ENCODE measurements at regions not wholly inside any gene's neighbourhood (a gene's known extent, or its start where the extent isn't known, plus 50 kb on each side); places are given as distances from the start of the nearest gene placed in this dataset.
"Not testable (repeated sequence)": the region's sequence is repeated elsewhere in the genome, so short reads cannot be mapped to it uniquely, and the experiment has no call there.

DNA sequence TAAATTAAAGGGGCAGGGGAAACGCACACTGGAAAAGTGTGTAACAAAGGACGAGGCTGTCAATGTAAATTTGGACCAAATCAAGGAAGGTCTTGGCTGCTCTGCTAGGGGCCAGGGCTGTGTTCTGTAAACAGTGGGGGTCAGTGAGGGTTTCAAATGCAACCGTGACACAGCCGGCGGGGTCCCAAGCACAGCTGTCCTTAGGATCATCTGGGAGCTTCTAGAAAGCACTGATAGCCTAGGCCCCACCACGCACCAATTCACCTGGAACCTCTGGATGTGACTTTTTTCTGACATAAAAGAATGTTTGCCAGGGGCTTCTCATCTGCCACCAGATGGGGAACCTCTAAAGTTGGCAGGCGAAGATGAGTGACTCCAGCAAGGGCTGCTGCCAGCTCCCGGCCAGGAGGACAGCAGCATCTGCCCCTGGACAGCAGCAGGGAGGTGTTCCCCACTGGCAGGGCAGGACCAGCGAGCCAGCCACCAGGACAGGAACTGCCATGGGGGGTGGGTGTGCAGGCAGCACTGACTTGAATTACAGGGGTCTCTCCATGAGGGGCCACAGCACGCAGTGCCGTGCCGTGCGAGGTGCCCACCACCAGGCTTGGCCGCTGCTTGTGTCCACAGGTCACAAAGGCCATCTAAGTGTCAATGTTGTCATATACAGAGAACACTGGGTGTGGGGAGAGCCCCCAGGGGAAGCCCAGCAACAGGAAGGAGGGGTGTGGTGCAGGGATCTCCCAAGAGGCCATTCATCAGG is 87.5 kb downstream of the SOX1 start:
- Histone ChIP-seq H3K4me3 (no peak overlapping the region), H3K27ac (no peak overlapping the region), H3K4me1 (replicated peaks in 1 of 2) (peaks cover 6 to 18% of the 10 kb centered on the region in 2 donors)
- WGBS, 10 experiments, result 46 to 98% (median 92%) methylated on average over 3 to 7 of the region's 14 CpGs; no CpG with 5 or more reads in 5 of the 10 experiments
- in situ Hi-C loops (cut with MboI; ENCODE audit: low pct_unique_long_range_greater_than_20kb in 2 of 9, low sequenced_read_pairs in 9 of 9, unreplicated experiment in 9 of 9), result loop anchor here in 1 of 9 experiments (25.0 kb wide), 1 partner anchor 92 kb away; the partner anchor contains the start of gene SOX1
- ATAC-seq (replicated peaks in 6 of 8), result no peak

DNA sequence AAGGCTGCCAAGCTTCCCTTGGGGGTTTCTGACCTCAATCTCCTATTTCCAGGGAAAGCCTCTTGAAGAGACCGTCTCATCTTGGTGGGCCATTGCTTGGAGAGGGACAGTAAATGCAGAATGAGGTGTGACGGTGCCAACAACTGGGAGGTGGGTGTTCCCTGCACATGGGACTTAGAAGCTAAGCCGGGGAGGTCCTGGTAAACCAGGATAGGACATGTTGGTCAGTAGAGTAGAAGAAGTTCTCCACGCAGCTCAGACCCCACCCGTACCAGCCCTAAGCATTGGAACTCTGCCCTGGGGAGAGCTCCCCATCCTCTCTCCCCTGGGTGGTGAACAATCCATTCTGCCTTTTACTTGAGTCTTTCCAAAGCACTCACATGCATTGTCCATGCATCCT is 92.0 kb downstream of the SOX1 start:
- Histone ChIP-seq H3K4me1 (replicated peaks in 1 of 2) (peaks cover 31 to 46% of the 10 kb centered on the region in 2 donors), H3K27ac (peak overlapping the region in 1 of 2 donors; percentile 87), H3K4me3 (no peak overlapping the region)
- ATAC-seq (replicated peaks in 6 of 8), result no peak
- in situ Hi-C loops (cut with MboI; ENCODE audit: low pct_unique_long_range_greater_than_20kb in 2 of 9, low sequenced_read_pairs in 9 of 9, unreplicated experiment in 9 of 9), result loop anchor here in 1 of 9 experiments (25.0 kb wide), 1 partner anchor 97 kb away; the partner anchor contains the start of gene SOX1
- WGBS, 10 experiments, result 52 to 100% (median 95%) methylated on average over 1 to 3 of the region's 5 CpGs; no CpG with 5 or more reads in 4 of the 10 experiments

DNA sequence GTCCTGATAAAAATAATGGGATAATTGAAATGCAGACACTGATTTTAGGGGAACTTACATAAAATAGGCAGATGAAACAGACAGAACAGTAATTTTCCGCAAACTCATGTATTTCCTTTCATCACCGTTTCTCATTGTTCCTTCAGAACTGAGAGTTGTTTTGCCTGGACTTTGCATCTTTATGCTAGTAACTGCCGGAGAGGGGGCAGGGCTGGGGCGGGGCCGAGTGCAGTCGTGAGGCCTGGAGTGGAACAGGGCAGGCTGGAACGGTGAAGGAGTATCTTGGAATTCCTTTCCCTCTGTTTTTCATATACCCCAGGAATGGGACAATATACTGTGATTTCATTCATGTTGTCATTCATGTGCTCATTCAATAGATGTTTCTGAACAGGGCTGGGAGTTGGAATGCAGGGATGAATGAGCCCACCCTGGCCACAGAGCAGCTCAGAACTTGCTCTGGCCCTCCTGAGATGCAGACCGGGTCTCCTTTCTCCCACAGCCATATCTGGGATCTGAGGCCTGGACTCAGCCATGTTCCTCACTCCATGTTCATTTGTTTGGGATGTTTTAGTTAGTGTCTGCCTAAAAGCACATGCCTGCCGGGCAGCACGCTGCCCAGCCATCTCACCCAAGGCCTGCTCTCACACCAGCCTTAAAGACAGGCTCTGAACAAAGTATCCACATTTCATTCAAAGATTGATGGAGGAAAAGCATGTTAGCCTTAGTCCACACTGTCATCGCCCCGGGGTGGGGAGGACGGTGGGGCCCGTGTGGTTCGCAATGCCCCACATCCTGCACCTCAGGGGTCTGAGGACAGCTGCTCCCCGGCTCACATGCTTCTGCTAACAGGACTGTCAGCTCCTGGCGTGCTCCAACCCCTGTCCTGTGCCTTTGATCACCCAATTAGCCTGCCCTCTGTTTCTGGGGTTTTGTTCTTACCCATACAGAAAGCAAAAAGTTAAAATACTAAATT is 92.9 kb downstream of the SOX1 start:
- peak in 5 of 8 experiments; percentile 42 to 77 (median 75) for ATAC-seq (replicated peaks in 6 of 8)
- 0 to 83% (median 40%) methylated on average over 1 to 9 of the region's 17 CpGs; no CpG with 5 or more reads in 1 of the 10 experiments for WGBS, 10 experiments
- H3K4me3 ChIP-seq, result no peak overlapping the region
- in situ Hi-C loops (cut with MboI; ENCODE audit: low pct_unique_long_range_greater_than_20kb in 2 of 9, low sequenced_read_pairs in 9 of 9, unreplicated experiment in 9 of 9), result loop anchor here in 1 of 9 experiments (25.0 kb wide), 1 partner anchor 98 kb away; the partner anchor contains the start of gene SOX1
- peaks cover 31 to 44% of the 10 kb centered on the region in 2 donors for H3K4me1 ChIP-seq (replicated peaks in 1 of 2)
- peak overlapping the region; percentile 32 to 87 for H3K27ac ChIP-seq

DNA sequence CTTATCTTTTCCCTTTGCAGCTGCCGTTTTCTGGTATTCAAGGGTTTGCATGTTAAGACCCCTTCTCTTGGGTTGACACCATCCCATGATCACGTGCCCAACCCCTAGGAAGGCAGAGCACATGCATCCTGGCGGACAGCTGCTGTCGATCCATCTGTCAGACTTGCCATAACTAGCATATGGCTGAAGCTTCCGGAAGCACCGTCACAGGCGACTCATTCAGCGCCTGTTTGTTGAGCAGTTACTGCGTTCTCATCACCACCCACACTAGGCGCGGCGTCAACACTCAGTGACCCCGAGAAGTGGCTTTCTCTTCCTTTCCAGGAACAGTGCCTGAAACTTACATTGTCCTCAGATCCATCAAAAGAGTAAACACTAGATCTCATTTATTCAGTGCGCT is 93.6 kb downstream of the SOX1 start:
- Histone ChIP-seq H3K4me1 (replicated peaks in 1 of 2) (peaks cover 31 to 42% of the 10 kb centered on the region in 2 donors), H3K27ac (peak overlapping the region; percentile 32 to 87), H3K4me3 (no peak overlapping the region)
- WGBS, 10 experiments, result 0 to 81% (median 55%) methylated on average over 1 to 12 of the region's 14 CpGs; no CpG with 5 or more reads in 2 of the 10 experiments
- in situ Hi-C loops (cut with MboI; ENCODE audit: low pct_unique_long_range_greater_than_20kb in 2 of 9, low sequenced_read_pairs in 9 of 9, unreplicated experiment in 9 of 9), result loop anchor here in 1 of 9 experiments (25.0 kb wide), 1 partner anchor 98 kb away; the partner anchor contains the start of gene SOX1
- ATAC-seq (replicated peaks in 6 of 8), result peak in 3 of 8 experiments; percentile 21 to 38 (median 36)

DNA sequence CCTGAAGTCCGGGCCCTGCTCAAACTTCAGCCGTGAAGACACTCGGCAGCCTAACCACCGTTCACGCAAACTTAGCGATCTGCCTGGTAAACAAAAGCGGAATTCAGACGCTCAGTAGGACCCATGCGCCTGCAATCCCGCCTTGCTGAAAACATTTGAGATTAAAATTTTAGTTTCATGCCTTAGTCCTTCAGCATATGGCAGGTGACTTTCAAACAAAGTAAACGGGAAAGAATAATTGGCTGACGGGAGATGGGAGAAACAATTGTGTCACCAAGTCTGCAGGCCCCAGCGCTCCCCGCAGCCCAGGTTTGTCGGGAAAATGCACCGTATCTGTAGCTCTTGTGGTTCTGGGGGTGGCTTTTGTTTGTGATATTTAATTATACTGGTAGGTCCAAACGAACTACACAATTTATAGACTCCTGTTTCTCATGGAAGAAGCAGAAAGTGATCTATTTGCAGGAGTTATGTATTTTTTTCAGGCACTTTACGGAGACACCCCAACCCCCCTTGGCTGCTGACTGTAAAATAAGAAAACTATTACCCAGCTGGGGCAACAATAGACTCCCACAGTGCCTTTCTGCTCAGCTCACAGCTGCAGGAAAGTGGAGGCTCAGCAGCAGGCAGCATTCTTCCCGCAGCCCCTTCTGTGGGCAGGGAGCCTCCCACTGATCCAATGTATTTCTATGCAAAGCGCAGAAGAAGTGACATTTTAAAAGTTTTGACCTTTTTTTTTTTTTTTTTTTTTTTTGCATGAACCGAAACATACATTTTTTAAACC is 94.8 kb downstream of the SOX1 start:
- Histone ChIP-seq H3K4me1 (replicated peaks in 1 of 2) (peaks cover 31 to 43% of the 10 kb centered on the region in 2 donors), H3K4me3 (peak overlapping the region in 3 of 5 donors; percentile 4 to 8 (median 4)), H3K27ac (peak overlapping the region; percentile 32 to 87)
- in situ Hi-C loops (cut with MboI; ENCODE audit: low pct_unique_long_range_greater_than_20kb in 2 of 9, low sequenced_read_pairs in 9 of 9, unreplicated experiment in 9 of 9), result loop anchor here in 1 of 9 experiments (25.0 kb wide), 1 partner anchor 99 kb away; the partner anchor contains the start of gene SOX1
- ATAC-seq (replicated peaks in 6 of 8), result peak in 5 of 8 experiments; percentile 64 to 84 (median 72)
- 0 to 38% (median 11%) methylated on average over 2 to 19 of the region's 21 CpGs for WGBS, 10 experiments

DNA sequence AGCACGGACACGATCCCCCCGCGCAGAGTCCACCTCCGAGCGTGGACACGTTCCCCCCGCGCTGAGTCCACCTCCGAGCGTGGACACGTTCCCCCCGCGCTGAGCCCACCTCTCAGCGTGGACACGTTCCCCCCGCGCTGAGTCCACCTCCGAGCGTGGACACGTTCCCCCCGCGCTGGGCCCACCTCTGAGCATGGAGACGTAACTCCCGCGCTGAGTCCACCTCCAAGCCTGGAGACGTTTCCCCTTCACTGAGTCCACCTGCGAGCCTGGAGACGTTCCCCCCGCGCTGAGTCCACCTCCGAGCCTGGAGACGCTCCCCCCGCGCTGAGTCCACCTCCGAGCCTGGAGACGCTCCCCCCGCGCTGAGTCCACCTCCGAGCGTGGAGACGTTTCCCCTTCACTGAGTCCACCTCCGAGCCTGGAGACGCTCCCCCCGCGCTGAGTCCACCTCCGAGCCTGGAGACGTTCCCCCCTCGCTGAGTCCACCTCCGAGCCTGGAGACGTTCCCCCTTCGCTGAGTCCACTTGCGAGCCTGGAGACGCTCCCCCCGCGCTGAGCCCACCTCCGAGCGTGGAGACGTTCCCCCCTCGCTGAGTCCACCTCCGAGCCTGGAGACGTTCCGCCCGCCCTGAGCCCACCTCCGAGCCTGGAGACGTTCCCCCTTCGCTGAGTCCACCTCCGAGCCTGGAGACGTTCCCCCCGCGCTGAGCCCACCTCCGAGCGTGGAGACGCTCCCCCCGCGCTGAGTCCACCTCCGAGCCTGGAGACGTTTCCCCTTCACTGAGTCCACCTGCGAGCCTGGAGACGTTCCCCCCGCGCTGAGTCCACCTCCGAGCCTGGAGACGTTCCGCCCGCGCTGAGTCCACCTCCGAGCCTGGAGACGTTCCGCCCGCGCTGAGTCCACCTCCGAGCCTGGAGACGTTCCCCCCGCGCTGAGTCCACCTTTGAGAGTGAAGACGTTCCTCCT is 97.0 kb downstream of the SOX1 start:
- not testable (repeated sequence) for H3K4me3 ChIP-seq; ATAC-seq (replicated peaks in 6 of 8); H3K27ac ChIP-seq
- 43 to 80% methylated on average over 1 to 4 of the region's 97 CpGs; no CpG with 5 or more reads in 8 of the 10 experiments for whole genome bisulfite sequencing, 10 experiments
- in situ Hi-C loops (cut with MboI; ENCODE audit: low pct_unique_long_range_greater_than_20kb in 2 of 9, low sequenced_read_pairs in 9 of 9, unreplicated experiment in 9 of 9), result loop anchor here in 1 of 9 experiments (25.0 kb wide), 1 partner anchor 102 kb away; the partner anchor contains the start of gene SOX1
- H3K4me1 ChIP-seq (replicated peaks in 1 of 2), result peaks cover 35 to 47% of the 10 kb centered on the region in 2 donors

DNA sequence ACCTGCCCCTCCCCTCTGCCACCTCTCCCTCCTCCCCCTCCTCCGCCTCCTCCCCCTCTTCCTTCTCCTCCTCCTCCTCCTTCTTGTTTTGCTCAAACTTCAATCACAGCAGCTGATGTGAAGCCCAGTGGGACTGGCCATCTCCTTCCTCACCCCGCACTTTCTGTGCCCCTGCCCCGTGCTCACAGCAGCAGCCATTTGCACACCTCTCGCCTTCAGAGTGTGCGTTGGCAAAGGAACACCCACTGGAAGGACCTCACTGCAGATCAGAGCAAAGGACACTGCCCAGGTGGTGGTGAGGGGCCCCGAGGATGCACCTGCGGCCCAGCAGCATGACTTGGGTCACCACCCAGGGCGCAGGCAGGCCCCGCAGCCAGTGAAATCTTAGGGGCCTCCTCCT is 98.8 kb downstream of the SOX1 start:
- H3K4me3 ChIP-seq, result no peak overlapping the region
- no peak for ATAC-seq (replicated peaks in 6 of 8)
- H3K27ac ChIP-seq, result no peak overlapping the region
- in situ Hi-C loops (cut with MboI; ENCODE audit: low pct_unique_long_range_greater_than_20kb in 2 of 9, low sequenced_read_pairs in 9 of 9, unreplicated experiment in 9 of 9), result loop anchor here in 1 of 9 experiments (25.0 kb wide), 1 partner anchor 103 kb away; the partner anchor contains the start of gene SOX1
- peaks cover 19 to 29% of the 10 kb centered on the region in 2 donors for H3K4me1 ChIP-seq (replicated peaks in 1 of 2)
- WGBS, 10 experiments, result 0 to 100% (median 75%) methylated on average over 1 to 3 of the region's 9 CpGs; no CpG with 5 or more reads in 7 of the 10 experiments

- in situ Hi-C loops (cut with MboI; ENCODE audit: low pct_unique_long_range_greater_than_20kb in 2 of 9, low sequenced_read_pairs in 9 of 9, unreplicated experiment in 9 of 9), result loop anchor here in 1 of 9 experiments (25.0 kb wide), 1 partner anchor 106 kb away; the partner anchor contains the start of gene SOX1
- peak in 5 of 8 experiments; percentile 49 to 91 (median 69) for ATAC-seq (replicated peaks in 6 of 8)
- WGBS, 10 experiments, result 25 to 100% (median 76%) methylated on average over 1 to 8 of the region's 11 CpGs
- Histone ChIP-seq H3K27ac (no peak overlapping the region), H3K4me3 (no peak overlapping the region), H3K4me1 (replicated peaks in 1 of 2) (peaks cover 5 to 16% of the 10 kb centered on the region in 2 donors)
Observed at GRCh38 chr13:112168761-112169160, 101.8 kb downstream of the SOX1 start.

DNA sequence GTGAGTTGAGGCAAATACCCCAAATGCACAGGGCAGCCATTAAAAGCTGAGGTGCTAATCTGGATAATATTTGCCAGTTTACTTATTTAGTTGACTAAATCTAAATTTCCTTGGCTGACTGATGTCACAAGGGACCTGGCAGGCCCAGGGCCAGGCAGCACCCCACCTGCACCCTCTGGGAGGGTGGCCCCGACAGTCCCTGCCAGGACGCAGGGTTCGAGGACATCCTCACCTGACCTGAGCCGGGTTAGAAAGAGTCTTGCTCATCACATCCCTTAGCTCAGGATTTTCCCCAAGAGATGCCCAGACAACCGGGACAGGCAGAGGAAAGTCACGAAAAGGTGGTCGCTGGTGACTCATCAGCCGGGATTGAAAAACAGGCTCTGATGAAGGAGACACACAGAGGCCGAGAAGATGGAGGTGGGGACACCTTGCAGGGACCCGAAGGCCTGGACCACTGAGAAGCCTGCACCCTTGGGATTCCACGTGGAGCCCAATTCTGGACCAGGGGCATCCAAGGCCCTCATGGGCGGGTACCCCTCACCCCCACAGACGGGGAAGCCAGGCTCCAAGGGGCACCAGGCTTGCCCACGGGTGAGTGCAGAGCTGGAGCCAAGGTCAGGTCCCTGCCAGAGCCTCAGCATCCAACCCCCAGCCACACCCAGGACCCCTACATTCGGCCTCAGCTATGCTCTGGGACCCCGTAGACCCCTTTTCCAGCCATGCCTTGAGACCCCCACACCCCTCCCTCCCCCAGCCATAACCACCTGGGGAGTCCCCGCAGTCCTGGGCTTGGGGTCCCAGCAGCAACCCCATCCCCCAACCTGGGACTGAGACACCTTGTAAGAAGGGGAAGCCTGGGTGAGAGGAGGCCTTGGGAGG is 103.2 kb downstream of the SOX1 start:
- Histone ChIP-seq H3K4me1 (replicated peaks in 1 of 2) (peaks cover 5 to 16% of the 10 kb centered on the region in 2 donors), H3K27ac (no peak overlapping the region), H3K4me3 (no peak overlapping the region)
- WGBS, 10 experiments, result 80 to 96% methylated on average over 2 to 4 of the region's 17 CpGs; no CpG with 5 or more reads in 8 of the 10 experiments
- no peak for ATAC-seq (replicated peaks in 6 of 8)
- in situ Hi-C loops (cut with MboI; ENCODE audit: low pct_unique_long_range_greater_than_20kb in 2 of 9, low sequenced_read_pairs in 9 of 9, unreplicated experiment in 9 of 9), result loop anchor here in 1 of 9 experiments (25.0 kb wide), 1 partner anchor 108 kb away; the partner anchor contains the start of gene SOX1

Data from motor neuron (in vitro differentiated cells).